ENCODE measurements at regions not wholly inside any gene's neighbourhood (a gene's known extent, or its start where the extent isn't known, plus 50 kb on each side); places are given as distances from the start of the nearest gene placed in this dataset.

GRCh38 chr14:66432334-66432733, 53.8 kb upstream of the CCDC196 start:
- intact Hi-C loops (cut with DNase I; ENCODE audit: low total_unique reads): no loop called here
- TF ChIP-seq, protein P1, sequence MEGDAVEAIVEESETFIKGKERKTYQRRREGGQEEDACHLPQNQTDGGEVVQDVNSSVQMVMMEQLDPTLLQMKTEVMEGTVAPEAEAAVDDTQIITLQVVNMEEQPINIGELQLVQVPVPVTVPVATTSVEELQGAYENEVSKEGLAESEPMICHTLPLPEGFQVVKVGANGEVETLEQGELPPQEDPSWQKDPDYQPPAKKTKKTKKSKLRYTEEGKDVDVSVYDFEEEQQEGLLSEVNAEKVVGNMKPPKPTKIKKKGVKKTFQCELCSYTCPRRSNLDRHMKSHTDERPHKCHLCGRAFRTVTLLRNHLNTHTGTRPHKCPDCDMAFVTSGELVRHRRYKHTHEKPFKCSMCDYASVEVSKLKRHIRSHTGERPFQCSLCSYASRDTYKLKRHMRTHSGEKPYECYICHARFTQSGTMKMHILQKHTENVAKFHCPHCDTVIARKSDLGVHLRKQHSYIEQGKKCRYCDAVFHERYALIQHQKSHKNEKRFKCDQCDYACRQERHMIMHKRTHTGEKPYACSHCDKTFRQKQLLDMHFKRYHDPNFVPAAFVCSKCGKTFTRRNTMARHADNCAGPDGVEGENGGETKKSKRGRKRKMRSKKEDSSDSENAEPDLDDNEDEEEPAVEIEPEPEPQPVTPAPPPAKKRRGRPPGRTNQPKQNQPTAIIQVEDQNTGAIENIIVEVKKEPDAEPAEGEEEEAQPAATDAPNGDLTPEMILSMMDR (IDR thresholded peaks at IDR 0.05): no peak
- TF ChIP-seq POLR2A (IDR thresholded peaks at IDR 0.05): no peak
- H3K4me3 ChIP-seq: no peak overlapping the region
- 79 to 88% methylated on average over 1 of the region's 1 CpG for WGBS, 2 donors
- no peaks in the 10 kb centered on the region for H3K36me3 ChIP-seq (ENCODE audit: low read depth, missing control alignments)
- H3K9me3 ChIP-seq: no peaks in the 10 kb centered on the region
- H3K27ac ChIP-seq: no peak overlapping the region
- no peaks in the 10 kb centered on the region for H3K4me1 ChIP-seq
- H3K27me3 ChIP-seq: no peaks in the 10 kb centered on the region
- DNase-seq: no peak

- Histone ChIP-seq H3K27ac (no peak overlapping the region), H3K4me3 (no peak overlapping the region), H3K9me3 (no peaks in the 10 kb centered on the region), H3K36me3 (ENCODE audit: low read depth, missing control alignments) (no peaks in the 10 kb centered on the region), H3K27me3 (no peaks in the 10 kb centered on the region), H3K4me1 (no peaks in the 10 kb centered on the region)
- intact Hi-C loops (cut with DNase I; ENCODE audit: low total_unique reads): no loop called here
- DNase-seq: no peak
- TF ChIP-seq, protein P1 (IDR thresholded peaks at IDR 0.05): no peak
- no peak for TF ChIP-seq POLR2A (IDR thresholded peaks at IDR 0.05)
- 90 to 93% methylated on average over 2 of the region's 2 CpGs for WGBS, 2 donors
Observed at GRCh38 chr14:66434464-66434863, 51.7 kb upstream of the CCDC196 start.

DNA sequence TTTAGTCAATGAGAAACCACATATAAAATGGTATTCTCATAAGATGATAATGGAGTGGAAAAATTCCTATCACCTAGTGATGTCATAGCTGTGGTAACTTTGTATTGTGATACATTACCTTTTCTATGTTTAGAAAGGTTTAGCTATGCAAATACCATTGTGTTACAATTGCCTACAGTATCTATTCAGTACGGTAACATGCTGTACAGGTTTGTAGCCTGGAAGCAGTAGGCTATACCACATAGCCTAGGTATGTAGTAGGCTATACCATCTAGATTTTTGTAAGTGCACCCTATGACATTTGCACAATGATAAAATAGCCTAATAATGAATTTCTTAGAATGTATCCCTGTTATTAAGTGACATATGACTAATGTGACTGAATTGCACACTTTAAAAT, 50.5 kb upstream of the CCDC196 start:
- intact Hi-C loops (cut with DNase I; ENCODE audit: low total_unique reads): no loop called here
- H3K27ac ChIP-seq: no peak overlapping the region
- no peaks in the 10 kb centered on the region for H3K4me1 ChIP-seq
- no peak for TF ChIP-seq POLR2A (IDR thresholded peaks at IDR 0.05)
- TF ChIP-seq, protein P1 (IDR thresholded peaks at IDR 0.05): no peak
- no peak overlapping the region for H3K4me3 ChIP-seq
- WGBS, 2 donors: 73 to 89% methylated on average over 1 of the region's 1 CpG
- no peaks in the 10 kb centered on the region for H3K36me3 ChIP-seq (ENCODE audit: low read depth, missing control alignments)
- no peaks in the 10 kb centered on the region for H3K27me3 ChIP-seq
- DNase-seq: no peak
- no peaks in the 10 kb centered on the region for H3K9me3 ChIP-seq

Small RNA genes in the stretch of these regions (small RNA-seq; reads per million reads assigned to genes)
- 0 reads per million in 2 donors for gene RF00019
